H9 (cell line): ENCODE measurements at regions not wholly inside any gene's neighbourhood (a gene's known extent, or its start where the extent isn't known, plus 50 kb on each side); places are given as distances from the start of the nearest gene placed in this dataset.

Experiments
- DNase-seq: peaks from one replicate; pipeline ENCODE4 v3.0.0-alpha.2; 2017
- H2AFZ ChIP-seq: one replicate; pipeline ENCODE4 v1.6.1; 2013; ENCODE audit warnings: mild to moderate bottlenecking, low read length, control low read depth, moderate library complexity
- H2AK5ac ChIP-seq: 2 replicates; pipeline ENCODE4 v1.6.1; 2013; ENCODE audit warnings: low read length, control low read depth, mixed read lengths; ENCODE audit not compliant: insufficient read length
- H2BK120ac ChIP-seq: one replicate; pipeline ENCODE4 v1.6.1; 2013; ENCODE audit warnings: low read depth, mild to moderate bottlenecking, low read length, control low read depth, inconsistent platforms; ENCODE audit not compliant: poor library complexity, severe bottlenecking
- H2BK12ac ChIP-seq: 2 replicates; pipeline ENCODE4 v1.6.1; 2013; ENCODE audit warnings: low read length, control low read depth, mixed read lengths, low read depth; ENCODE audit not compliant: insufficient read length
- H2BK15ac ChIP-seq: 2 replicates; pipeline ENCODE4 v1.6.1; 2013; ENCODE audit warnings: low read depth, low read length, control low read depth
- H2BK20ac ChIP-seq: one replicate; pipeline ENCODE4 v1.6.1; 2013; ENCODE audit warnings: low read depth, mild to moderate bottlenecking, low read length, control low read depth, inconsistent platforms; ENCODE audit not compliant: poor library complexity, severe bottlenecking
- H2BK5ac ChIP-seq: 2 replicates; pipeline ENCODE4 v1.6.1; 2013; ENCODE audit warnings: low read length, control low read depth, mixed read lengths; ENCODE audit not compliant: insufficient read length
- H3K14ac ChIP-seq: 2 replicates; pipeline ENCODE4 v1.6.1; 2013; ENCODE audit warnings: low read length, control low read depth; ENCODE audit not compliant: insufficient read depth
- H3K18ac ChIP-seq: 2 replicates; pipeline ENCODE4 v1.6.1; 2013; ENCODE audit warnings: low read depth, mild to moderate bottlenecking, mixed read lengths, low read length, control low read depth; ENCODE audit not compliant: insufficient read length
- H3K23ac ChIP-seq: 2 replicates; pipeline ENCODE4 v1.6.1; 2013; ENCODE audit warnings: low read length, control low read depth, mixed read lengths, low read depth; ENCODE audit not compliant: insufficient read length
- H3K23me2 ChIP-seq: 2 replicates; pipeline ENCODE4 v1.6.1; 2013; ENCODE audit warnings: low read depth, mild to moderate bottlenecking, mixed read lengths, low read length, control low read depth; ENCODE audit not compliant: insufficient read length, poor library complexity, severe bottlenecking
- H3K27ac ChIP-seq: 2 replicates; pipeline ENCODE4 v1.5.1; 2013; ENCODE audit warnings: low read length, control low read depth, mixed read lengths, low read depth; ENCODE audit not compliant: insufficient read length
- H3K27me3 ChIP-seq: 2 replicates; pipeline ENCODE4 v1.6.1; 2013; ENCODE audit warnings: low read length, control low read depth, inconsistent platforms; ENCODE audit not compliant: insufficient read depth
- H3K4ac ChIP-seq: 2 replicates; pipeline ENCODE4 v1.6.1; 2013; ENCODE audit warnings: low read depth, mild to moderate bottlenecking, control low read depth, inconsistent platforms, low read length, moderate library complexity
- H3K4me1 ChIP-seq: 2 replicates; pipeline ENCODE4 v1.6.1; 2013; ENCODE audit warnings: low read length, control low read depth, inconsistent platforms; ENCODE audit not compliant: insufficient read depth
- H3K4me2 ChIP-seq: 2 replicates; pipeline ENCODE4 v1.6.1; 2013; ENCODE audit warnings: low read length, control low read depth, mixed read lengths; ENCODE audit not compliant: insufficient read length, insufficient read depth
- H3K56ac ChIP-seq: 2 replicates; pipeline ENCODE4 v1.6.1; 2013; ENCODE audit warnings: low read depth, mild to moderate bottlenecking, mixed read lengths, low read length, control low read depth; ENCODE audit not compliant: insufficient read length
- H3K79me1 ChIP-seq: 2 replicates; pipeline ENCODE4 v1.6.1; 2013; ENCODE audit warnings: low read depth, mild to moderate bottlenecking, moderate library complexity, low read length, control low read depth, inconsistent platforms; ENCODE audit not compliant: insufficient read depth, poor library complexity, severe bottlenecking
- H3K79me2 ChIP-seq: 2 replicates; pipeline ENCODE4 v1.6.1; 2013; ENCODE audit warnings: low read length, control low read depth, inconsistent platforms; ENCODE audit not compliant: insufficient read depth
- H3K9ac ChIP-seq: 2 replicates; pipeline ENCODE4 v1.6.1; 2013; ENCODE audit warnings: low read length, control low read depth, mixed read lengths; ENCODE audit not compliant: insufficient read length; ENCODE audit errors: extremely low read depth
- H3K9me3 ChIP-seq: one replicate; pipeline ENCODE4 v1.6.1; 2013; ENCODE audit warnings: low read depth, low read length, inconsistent platforms; ENCODE audit not compliant: control insufficient read depth
- H3T11ph ChIP-seq: one replicate; pipeline ENCODE4 v1.6.1; 2013; ENCODE audit warnings: mild to moderate bottlenecking, low read length, control low read depth, inconsistent platforms
- H4K20me1 ChIP-seq: one replicate; pipeline ENCODE4 v1.6.1; 2013; ENCODE audit not compliant: control insufficient read depth, insufficient read length, insufficient read depth
- H4K5ac ChIP-seq: 2 replicates; pipeline ENCODE4 v1.6.1; 2013; ENCODE audit warnings: low read depth, mild to moderate bottlenecking, mixed read lengths, low read length, control low read depth; ENCODE audit not compliant: insufficient read length
- H4K8ac ChIP-seq: replicated peaks from 2 replicates; pipeline ENCODE4 v1.6.1; 2013; ENCODE audit warnings: low read length, control low read depth, mixed read lengths, low read depth; ENCODE audit not compliant: insufficient read length
- H4K91ac ChIP-seq: 2 replicates; pipeline ENCODE4 v1.6.1; 2013; ENCODE audit warnings: low read depth, mild to moderate bottlenecking, moderate library complexity, mixed read lengths, low read length, control low read depth; ENCODE audit not compliant: insufficient read length
- H3K27ac Mint-ChIP-seq, 3 experiments: 2 replicates in 2 of 3; 3 replicates in 1 of 3; pipeline ENCODE4 v1.8.0; 2020 to 2021; ENCODE audit warnings: mixed read lengths in 3 of 3, mild to moderate bottlenecking in 1 of 3, moderate library complexity in 1 of 3
- H3K27me3 Mint-ChIP-seq: 2 replicates; pipeline ENCODE4 v1.8.0; 2021; ENCODE audit warnings: low read depth, mild to moderate bottlenecking, moderate library complexity, mixed read lengths
- H3K36me3 Mint-ChIP-seq, 3 experiments: 2 replicates in 2 of 3; 3 replicates in 1 of 3; pipeline ENCODE4 v1.8.0; 2020 to 2021; ENCODE audit warnings: low read depth in 3 of 3, mixed read lengths in 3 of 3; ENCODE audit not compliant: insufficient read depth in 1 of 3
- H3K4me1 Mint-ChIP-seq, 2 experiments: 2 replicates each; pipeline ENCODE4 v1.8.0; 2020; ENCODE audit warnings: mixed read lengths in 2 of 2
- H3K4me3 Mint-ChIP-seq, 2 experiments: 2 replicates in 1 of 2; 3 replicates in 1 of 2; pipeline ENCODE4 v1.8.0; 2020 to 2021; ENCODE audit warnings: mild to moderate bottlenecking in 2 of 2, mixed read lengths in 2 of 2, moderate library complexity in 1 of 2
- H3K9me3 Mint-ChIP-seq, 2 experiments: 2 replicates in 1 of 2; 3 replicates in 1 of 2; pipeline ENCODE4 v1.8.0; 2020; ENCODE audit warnings: mild to moderate bottlenecking in 2 of 2, mixed read lengths in 2 of 2, moderate library complexity in 1 of 2
- CTCF ChIP-seq: fragments of 200-600 bp; sonication (generic); conservative IDR thresholded peaks from 3 replicates; pipeline ENCODE4 v1.8.0; 2021; ENCODE audit warnings: antibody characterized with exemption, mild to moderate bottlenecking
- WGBS: extraction: QIAGEN DNeasy Blood & Tissue Kit; methylation state at CpG from one replicate; pipeline ENCODE4 v1.1.7; 2013; ENCODE audit warnings: missing lambda C conversion rate, low lambda C conversion rate, mixed read lengths; ENCODE audit not compliant: insufficient read length; ENCODE audit errors: extremely low coverage; 5-methylcytosine and 5-hydroxymethylcytosine counted together

DNA sequence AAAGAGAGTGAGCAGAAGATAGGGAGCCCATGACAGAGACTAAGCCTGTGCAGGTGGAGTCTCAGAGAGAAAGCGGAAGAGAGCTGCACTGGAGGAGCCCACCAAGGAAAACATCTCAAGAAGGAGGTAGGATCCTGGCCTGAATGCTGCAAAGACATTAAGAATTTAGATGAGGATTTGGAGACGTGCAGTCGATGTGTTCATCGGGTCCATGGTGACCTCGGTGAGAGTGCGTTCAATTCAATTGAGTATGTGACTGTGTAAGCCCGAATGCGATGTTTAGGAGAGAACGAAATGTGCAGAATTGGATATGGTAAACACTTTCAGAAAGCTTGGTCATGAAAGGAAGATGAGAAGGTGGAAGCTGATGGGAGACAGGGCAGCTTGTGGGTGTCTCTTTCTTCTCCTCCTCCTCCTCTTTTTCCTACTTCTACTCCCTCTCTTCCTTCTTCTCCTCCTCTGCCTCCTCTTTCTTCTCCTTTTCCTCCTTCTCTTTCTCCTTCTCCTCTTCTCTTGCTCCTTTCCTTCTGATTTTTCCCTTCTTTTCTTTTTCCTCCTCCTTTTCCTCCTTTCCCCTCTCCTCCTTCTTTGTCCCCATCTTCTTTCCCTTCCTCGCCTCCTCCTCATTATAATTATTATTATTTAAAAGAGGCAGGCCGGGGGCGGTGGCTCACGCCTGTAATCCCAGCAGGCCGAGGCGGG, 276.0 kb downstream of the RPS24 start:
- H2BK20ac ChIP-seq, result no peak overlapping the region
- TF ChIP-seq CTCF, result no peak
- no peaks in the 10 kb centered on the region for H3K36me3 Mint-ChIP-seq
- no peak overlapping the region for H3K4me3 Mint-ChIP-seq
- H3K27me3 ChIP-seq, result no peaks in the 10 kb centered on the region
- H3K9me3 Mint-ChIP-seq, result no peaks in the 10 kb centered on the region
- no peaks in the 10 kb centered on the region for H3K23me2 ChIP-seq
- no peaks in the 10 kb centered on the region for H3K9me3 ChIP-seq
- no peak for DNase-seq
- H3K27ac ChIP-seq, result no peak overlapping the region
- peaks cover 15% of the 10 kb centered on the region for H3K27me3 Mint-ChIP-seq
- H2BK5ac ChIP-seq, result no peak overlapping the region
- H4K20me1 ChIP-seq, result no peaks in the 10 kb centered on the region
- no peak overlapping the region for H4K91ac ChIP-seq
- no peak overlapping the region for H3K14ac ChIP-seq
- peaks cover 20 to 22% of the 10 kb centered on the region in 2 experiments for H3K4me1 Mint-ChIP-seq
- no peak overlapping the region for H2BK12ac ChIP-seq
- H2BK15ac ChIP-seq, result no peak overlapping the region
- H2AK5ac ChIP-seq, result no peak overlapping the region
- H2AFZ ChIP-seq, result no peak overlapping the region
- no peak overlapping the region for H4K8ac ChIP-seq
- no CpG with 5 or more reads among the region's 15 CpGs for WGBS
- H3K79me2 ChIP-seq, result 0 out of 2 replicates have a peak, but pooled peaks cover 2% of the 10 kb centered on the region
- H3K9ac ChIP-seq, result no peak overlapping the region
- no peak overlapping the region for H3K27ac Mint-ChIP-seq
- H3T11ph ChIP-seq, result no peak overlapping the region
- H3K56ac ChIP-seq, result no peak overlapping the region
- no peak overlapping the region for H3K23ac ChIP-seq
- no peak overlapping the region for H3K4ac ChIP-seq
- no peak overlapping the region for H4K5ac ChIP-seq
- H2BK120ac ChIP-seq, result no peak overlapping the region
- no peak overlapping the region for H3K18ac ChIP-seq
- no peaks in the 10 kb centered on the region for H3K79me1 ChIP-seq
- no peak overlapping the region for H3K4me2 ChIP-seq
- peaks cover 4% of the 10 kb centered on the region; the same call in 1 of the 2 replicates for H3K4me1 ChIP-seq
